LNCaP clone FGC (cell line): ENCODE measurements at regions not wholly inside any gene's neighbourhood (a gene's known extent, or its start where the extent isn't known, plus 50 kb on each side); places are given as distances from the start of the nearest gene placed in this dataset.

ENCODE experiments used
- DNase-seq: peaks from one replicate; pipeline ENCODE4 v3.0.0-alpha.2; 2011; ENCODE audit warnings: low read depth
- H3K4me3 ChIP-seq: 2 replicates; pipeline ENCODE4 v1.5.1; 2011; ENCODE audit warnings: mild to moderate bottlenecking, low read depth, low read length, control low read depth
- CTCF ChIP-seq: IDR thresholded peaks from 2 replicates; pipeline ENCODE4 v1.5.1; 2012; ENCODE audit warnings: mild to moderate bottlenecking; ENCODE audit not compliant: control insufficient read depth, insufficient read depth; ENCODE audit errors: extremely low read depth

GRCh38 chr9:32011049-32011448 is 373.4 kb upstream of the ACO1 start:
- no peak for DNase-seq
- no peak for TF ChIP-seq CTCF
- H3K4me3 ChIP-seq, result no peak overlapping the region

GRCh38 chr9:32015795-32016194 is 368.6 kb upstream of the ACO1 start:
- DNase-seq, result no peak
- no peak for TF ChIP-seq CTCF
- no peak overlapping the region for H3K4me3 ChIP-seq

GRCh38 chr9:32045513-32045912 is 338.9 kb upstream of the ACO1 start:
- no peak for TF ChIP-seq CTCF
- no peak for DNase-seq
- no peak overlapping the region for H3K4me3 ChIP-seq

- DNase-seq, result no peak
- no peak overlapping the region for H3K4me3 ChIP-seq
- no peak for TF ChIP-seq CTCF
Measured at GRCh38 chr9:32067261-32067660, 317.2 kb upstream of the ACO1 start.

- TF ChIP-seq CTCF, result no peak; the same call in 1 of the 2 replicates
- DNase-seq, result no peak
- H3K4me3 ChIP-seq, result no peak overlapping the region
Measured at GRCh38 chr9:32069169-32069813, 315.2 kb upstream of the ACO1 start.

- no peak for DNase-seq
- H3K4me3 ChIP-seq, result no peak overlapping the region
- TF ChIP-seq CTCF, result no peak
Measured at GRCh38 chr9:32069969-32070368, 314.5 kb upstream of the ACO1 start.

GRCh38 chr9:32072570-32072969 is 311.9 kb upstream of the ACO1 start:
- TF ChIP-seq CTCF, result no peak
- no peak for DNase-seq
- H3K4me3 ChIP-seq, result no peak overlapping the region
